ENCODE measurements at regions not wholly inside any gene's neighbourhood (a gene's known extent, or its start where the extent isn't known, plus 50 kb on each side); places are given as distances from the start of the nearest gene placed in this dataset.
"Not testable (repeated sequence)": the region's sequence is repeated elsewhere in the genome, so short reads cannot be mapped to it uniquely, and the experiment has no call there.

GRCh38 chr2:53036196-53036595 lies 731.4 kb upstream of the CHAC2 start:
- DNase-seq (ENCODE audit: low read depth): no peak
- H3K4me3 ChIP-seq (ENCODE audit: low read depth, low read length): no peak overlapping the region
- TF ChIP-seq CTCF (IDR thresholded peaks at IDR 0.05; ENCODE audit: control insufficient read depth, extremely low read depth, insufficient read depth): no peak

GRCh38 chr2:53035153-53035552 lies 732.5 kb upstream of the CHAC2 start:
- no peak overlapping the region for H3K4me3 ChIP-seq (ENCODE audit: low read depth, low read length)
- DNase-seq (ENCODE audit: low read depth): no peak
- no peak for TF ChIP-seq CTCF (IDR thresholded peaks at IDR 0.05; ENCODE audit: control insufficient read depth, extremely low read depth, insufficient read depth)

GRCh38 chr2:53033411-53033810 lies 734.2 kb upstream of the CHAC2 start:
- no peak for TF ChIP-seq CTCF (IDR thresholded peaks at IDR 0.05; ENCODE audit: control insufficient read depth, extremely low read depth, insufficient read depth)
- no peak for DNase-seq (ENCODE audit: low read depth)
- H3K4me3 ChIP-seq (ENCODE audit: low read depth, low read length): no peak overlapping the region

GRCh38 chr2:53028746-53029423 lies 738.7 kb upstream of the CHAC2 start:
- TF ChIP-seq CTCF (IDR thresholded peaks at IDR 0.05; ENCODE audit: control insufficient read depth, extremely low read depth, insufficient read depth): no peak
- H3K4me3 ChIP-seq (ENCODE audit: low read depth, low read length): no peak overlapping the region
- no peak for DNase-seq (ENCODE audit: low read depth)

GRCh38 chr2:53028225-53028624 lies 739.4 kb upstream of the CHAC2 start:
- no peak for TF ChIP-seq CTCF (IDR thresholded peaks at IDR 0.05; ENCODE audit: control insufficient read depth, extremely low read depth, insufficient read depth)
- no peak for DNase-seq (ENCODE audit: low read depth)
- H3K4me3 ChIP-seq (ENCODE audit: low read depth, low read length): no peak overlapping the region

- not testable (repeated sequence) for DNase-seq (ENCODE audit: low read depth); H3K4me3 ChIP-seq (ENCODE audit: low read depth, low read length)
Measured at GRCh38 chr2:53022248-53022647, 745.4 kb upstream of the CHAC2 start.

- no peak overlapping the region for H3K4me3 ChIP-seq (ENCODE audit: low read depth, low read length)
- no peak for TF ChIP-seq CTCF (IDR thresholded peaks at IDR 0.05; ENCODE audit: control insufficient read depth, extremely low read depth, insufficient read depth)
- DNase-seq (ENCODE audit: low read depth): no peak
Measured at GRCh38 chr2:53021828-53022227, 745.8 kb upstream of the CHAC2 start.

Measured in LNCaP clone FGC (cell line).